ENCODE measurements at regions not wholly inside any gene's neighbourhood (a gene's known extent, or its start where the extent isn't known, plus 50 kb on each side); places are given as distances from the start of the nearest gene placed in this dataset.

DNA sequence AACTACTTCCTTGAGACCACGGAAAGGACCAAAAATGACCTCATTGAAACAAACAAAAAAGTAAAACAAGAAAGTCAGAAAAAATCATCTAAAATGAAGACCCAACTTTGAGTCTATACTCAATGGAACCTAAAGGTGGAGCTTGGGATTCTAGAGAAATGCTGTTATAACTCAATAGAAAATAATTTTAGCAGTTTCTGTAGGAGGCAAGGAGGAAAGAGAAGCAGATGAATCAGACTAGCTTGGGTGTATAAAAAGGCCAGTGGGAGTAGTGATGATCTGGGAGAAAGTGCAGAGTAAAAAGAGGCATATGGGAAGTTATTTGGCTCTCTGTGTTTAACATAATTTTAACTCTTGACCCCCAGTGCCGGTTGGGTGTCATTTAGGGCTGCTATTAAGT is 94.4 kb downstream of the TMCO5A start:
- H3K27me3 Mint-ChIP-seq (ENCODE audit: insufficient read depth, unreplicated experiment): no peaks in the 10 kb centered on the region

DNA sequence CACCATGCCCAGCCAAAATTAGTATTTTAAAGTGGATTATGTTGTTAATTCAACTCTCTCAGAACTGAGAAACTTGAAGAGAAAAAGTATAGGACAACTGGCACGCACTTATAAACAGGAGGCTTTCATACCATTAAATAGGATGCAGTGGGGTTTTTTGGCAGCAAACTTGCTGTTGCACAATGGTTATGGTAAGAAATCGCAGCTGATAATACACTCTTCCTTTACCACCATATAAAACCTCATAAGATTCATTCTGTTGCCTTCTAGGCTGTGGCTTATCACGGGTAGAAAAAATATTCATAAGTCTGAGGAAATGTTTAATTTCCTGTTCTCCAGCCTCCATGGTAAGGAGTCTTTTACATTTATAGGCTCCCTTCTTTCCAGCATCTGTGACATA is 95.3 kb downstream of the TMCO5A start:
- H3K4me1 Mint-ChIP-seq (ENCODE audit: low read depth, unreplicated experiment): no peaks in the 10 kb centered on the region
- intact Hi-C loops (cut with micrococcal nuclease; ENCODE audit: unreplicated experiment): no loop called here
- no peaks in the 10 kb centered on the region for H3K9me3 Mint-ChIP-seq (ENCODE audit: unreplicated experiment)
- H3K36me3 ChIP-seq (ENCODE audit: control insufficient read depth, insufficient read depth, low read length): no peaks in the 10 kb centered on the region
- DNase-seq: no peak
- H3K27me3 ChIP-seq (replicated peaks; ENCODE audit: control insufficient read depth, insufficient read depth, low read length): no peaks in the 10 kb centered on the region
- no peak overlapping the region for H3K4me3 Mint-ChIP-seq (ENCODE audit: unreplicated experiment)
- no TSS peak for BruUV-seq (replicated peaks)
- H3K36me3 Mint-ChIP-seq (ENCODE audit: insufficient read depth, unreplicated experiment): no peaks in the 10 kb centered on the region
- TF ChIP-seq, protein P1, sequence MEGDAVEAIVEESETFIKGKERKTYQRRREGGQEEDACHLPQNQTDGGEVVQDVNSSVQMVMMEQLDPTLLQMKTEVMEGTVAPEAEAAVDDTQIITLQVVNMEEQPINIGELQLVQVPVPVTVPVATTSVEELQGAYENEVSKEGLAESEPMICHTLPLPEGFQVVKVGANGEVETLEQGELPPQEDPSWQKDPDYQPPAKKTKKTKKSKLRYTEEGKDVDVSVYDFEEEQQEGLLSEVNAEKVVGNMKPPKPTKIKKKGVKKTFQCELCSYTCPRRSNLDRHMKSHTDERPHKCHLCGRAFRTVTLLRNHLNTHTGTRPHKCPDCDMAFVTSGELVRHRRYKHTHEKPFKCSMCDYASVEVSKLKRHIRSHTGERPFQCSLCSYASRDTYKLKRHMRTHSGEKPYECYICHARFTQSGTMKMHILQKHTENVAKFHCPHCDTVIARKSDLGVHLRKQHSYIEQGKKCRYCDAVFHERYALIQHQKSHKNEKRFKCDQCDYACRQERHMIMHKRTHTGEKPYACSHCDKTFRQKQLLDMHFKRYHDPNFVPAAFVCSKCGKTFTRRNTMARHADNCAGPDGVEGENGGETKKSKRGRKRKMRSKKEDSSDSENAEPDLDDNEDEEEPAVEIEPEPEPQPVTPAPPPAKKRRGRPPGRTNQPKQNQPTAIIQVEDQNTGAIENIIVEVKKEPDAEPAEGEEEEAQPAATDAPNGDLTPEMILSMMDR (IDR thresholded peaks at IDR 0.05; ENCODE audit: insufficient read depth in 1 of 2, low read depth in 1 of 2, low read length in 1 of 2, severe bottlenecking in 1 of 2, unreplicated experiment in 1 of 2): no peak
- no peak overlapping the region for H3K27ac Mint-ChIP-seq (ENCODE audit: unreplicated experiment)
- H3K4me1 ChIP-seq: no peaks in the 10 kb centered on the region
- H3K4me3 ChIP-seq (ENCODE audit: low read depth, low read length): no peak overlapping the region
- no peaks in the 10 kb centered on the region for H3K9me3 ChIP-seq
- no peaks in the 10 kb centered on the region for H3K27me3 Mint-ChIP-seq (ENCODE audit: insufficient read depth, unreplicated experiment)
- ChIA-PET POLR2A (no interaction called here), CTCF (no interaction called here)

More for the DNA sequence above, 94.4 kb downstream of the TMCO5A start:
- H3K4me3 ChIP-seq (ENCODE audit: low read depth, low read length): no peak overlapping the region
- Mint-ChIP-seq H3K9me3 (ENCODE audit: unreplicated experiment) (no peaks in the 10 kb centered on the region), H3K4me3 (ENCODE audit: unreplicated experiment) (no peak overlapping the region), H3K4me1 (ENCODE audit: low read depth, unreplicated experiment) (no peaks in the 10 kb centered on the region), H3K36me3 (ENCODE audit: insufficient read depth, unreplicated experiment) (no peaks in the 10 kb centered on the region), H3K27ac (ENCODE audit: unreplicated experiment) (no peak overlapping the region)
- CTCF ChIA-PET: no interaction called here
- DNase-seq: no peak
- no peaks in the 10 kb centered on the region for H3K4me1 ChIP-seq
- no peaks in the 10 kb centered on the region for H3K36me3 ChIP-seq (ENCODE audit: control insufficient read depth, insufficient read depth, low read length)
- POLR2A ChIA-PET: no interaction called here
- H3K9me3 ChIP-seq: no peaks in the 10 kb centered on the region
- H3K27me3 ChIP-seq (replicated peaks; ENCODE audit: control insufficient read depth, insufficient read depth, low read length): no peaks in the 10 kb centered on the region
- no TSS peak for BruUV-seq (replicated peaks)
- TF ChIP-seq, protein P1 (IDR thresholded peaks at IDR 0.05; ENCODE audit: insufficient read depth in 1 of 2, low read depth in 1 of 2, low read length in 1 of 2, severe bottlenecking in 1 of 2, unreplicated experiment in 1 of 2): no peak
- intact Hi-C loops (cut with micrococcal nuclease; ENCODE audit: unreplicated experiment): no loop called here

DNA sequence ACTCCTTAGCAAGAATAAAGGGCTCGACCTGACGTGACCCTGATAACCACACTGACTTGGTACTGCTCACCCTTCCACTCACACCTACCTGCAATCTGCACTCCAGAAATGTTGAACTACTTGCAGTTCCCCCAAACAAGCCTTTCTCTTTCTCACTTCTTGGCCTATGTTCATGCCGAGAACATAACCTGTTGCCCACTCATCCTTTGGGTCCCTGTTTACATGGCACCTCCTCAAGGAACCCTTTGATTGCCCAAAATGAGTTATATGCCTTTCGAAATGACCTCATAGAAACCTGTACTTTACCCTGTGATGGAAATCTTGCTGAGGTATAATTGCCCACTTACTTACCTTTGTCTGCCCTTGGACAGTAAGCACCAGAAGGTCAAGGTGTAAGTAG is 96.2 kb downstream of the TMCO5A start:
- no peaks in the 10 kb centered on the region for H3K9me3 Mint-ChIP-seq (ENCODE audit: unreplicated experiment)
- no peaks in the 10 kb centered on the region for H3K9me3 ChIP-seq
- H3K27me3 ChIP-seq (replicated peaks; ENCODE audit: control insufficient read depth, insufficient read depth, low read length): no peaks in the 10 kb centered on the region
- no peaks in the 10 kb centered on the region for H3K27me3 Mint-ChIP-seq (ENCODE audit: insufficient read depth, unreplicated experiment)
- TF ChIP-seq, protein P1 (IDR thresholded peaks at IDR 0.05; ENCODE audit: insufficient read depth in 1 of 2, low read depth in 1 of 2, low read length in 1 of 2, severe bottlenecking in 1 of 2, unreplicated experiment in 1 of 2): no peak
- H3K27ac Mint-ChIP-seq (ENCODE audit: unreplicated experiment): no peak overlapping the region
- CTCF ChIA-PET: no interaction called here
- no TSS peak for BruUV-seq (replicated peaks)
- no peak overlapping the region for H3K4me3 Mint-ChIP-seq (ENCODE audit: unreplicated experiment)
- intact Hi-C loops (cut with micrococcal nuclease; ENCODE audit: unreplicated experiment): no loop called here
- H3K36me3 ChIP-seq (ENCODE audit: control insufficient read depth, insufficient read depth, low read length): no peaks in the 10 kb centered on the region
- no peaks in the 10 kb centered on the region for H3K36me3 Mint-ChIP-seq (ENCODE audit: insufficient read depth, unreplicated experiment)
- POLR2A ChIA-PET: no interaction called here
- no peaks in the 10 kb centered on the region for H3K4me1 ChIP-seq
- no peak for DNase-seq
- no peaks in the 10 kb centered on the region for H3K4me1 Mint-ChIP-seq (ENCODE audit: low read depth, unreplicated experiment)
- no peak overlapping the region for H3K4me3 ChIP-seq (ENCODE audit: low read depth, low read length)

Measured in Caco-2 (cell line).